ENCODE measurements at regions not wholly inside any gene's neighbourhood (a gene's known extent, or its start where the extent isn't known, plus 50 kb on each side); places are given as distances from the start of the nearest gene placed in this dataset.

DNA sequence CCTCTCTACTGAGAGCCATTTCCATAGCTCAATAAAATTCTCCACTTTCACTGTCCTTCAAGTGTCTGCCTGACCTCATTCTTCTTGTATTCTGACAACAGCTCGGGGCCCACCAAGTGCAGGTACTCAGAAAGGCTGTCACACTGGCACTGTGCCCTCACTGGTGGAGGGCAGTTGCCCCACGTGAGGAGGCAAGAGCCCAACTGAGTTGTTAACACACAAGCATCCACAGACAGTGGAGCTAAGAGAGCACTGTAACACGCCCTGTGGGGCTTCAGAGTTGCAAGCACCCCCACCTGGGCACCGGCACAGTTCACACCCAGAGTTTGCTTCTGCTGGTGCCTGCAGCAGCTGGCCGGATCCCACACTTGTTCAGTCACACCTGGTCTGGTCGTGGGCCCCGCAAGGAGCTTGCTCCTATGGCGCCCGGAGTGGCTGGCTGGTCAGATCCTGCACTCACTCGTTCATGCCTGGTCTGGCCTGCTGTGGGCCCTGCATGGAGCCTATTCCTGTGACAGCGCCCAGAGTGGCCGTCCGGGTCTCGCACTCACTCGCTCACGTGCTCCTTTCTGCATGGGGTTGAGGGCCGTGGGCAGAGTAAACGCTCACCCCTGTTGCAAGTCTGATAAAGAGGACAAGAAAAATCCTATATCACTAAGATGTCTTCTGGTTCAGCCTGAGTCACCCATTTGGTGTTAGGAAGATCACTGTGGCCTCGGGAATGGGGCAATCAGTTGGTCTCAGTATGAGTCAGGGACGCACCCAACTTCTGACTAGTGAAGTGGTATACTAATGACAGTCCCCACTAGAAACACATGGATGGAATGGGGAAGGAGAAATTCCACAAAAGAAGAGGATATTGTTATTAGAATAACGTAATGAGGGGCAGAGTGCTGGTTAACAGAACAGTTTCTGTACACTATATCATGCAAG lies 87.0 kb upstream of the CCNH start:
- DNase-seq, result no peak
